Loucy (cell line): ENCODE measurements at regions not wholly inside any gene's neighbourhood (a gene's known extent, or its start where the extent isn't known, plus 50 kb on each side); places are given as distances from the start of the nearest gene placed in this dataset.

ENCODE experiments used
- EZH2phosphoT487 ChIP-seq: fragments of 200-600 bp; IDR thresholded peaks from 2 replicates; pipeline ENCODE4 v1.6.1; 2018; ENCODE audit warnings: antibody characterized with exemption, mild to moderate bottlenecking, moderate library complexity, borderline replicate concordance
- TF ChIP-seq, protein P1 (sequence below): fragments of 200-600 bp; sonication (generic); conservative IDR thresholded peaks from 2 replicates; pipeline ENCODE4 v1.5.1; 2014; ENCODE audit warnings: mild to moderate bottlenecking, antibody characterized with exemption, low read length

GRCh38 chr3:59189939-59190338 lies 140.1 kb upstream of the CFAP20DC start:
- TF ChIP-seq EZH2phosphoT487 = no peak
- TF ChIP-seq, protein P1, sequence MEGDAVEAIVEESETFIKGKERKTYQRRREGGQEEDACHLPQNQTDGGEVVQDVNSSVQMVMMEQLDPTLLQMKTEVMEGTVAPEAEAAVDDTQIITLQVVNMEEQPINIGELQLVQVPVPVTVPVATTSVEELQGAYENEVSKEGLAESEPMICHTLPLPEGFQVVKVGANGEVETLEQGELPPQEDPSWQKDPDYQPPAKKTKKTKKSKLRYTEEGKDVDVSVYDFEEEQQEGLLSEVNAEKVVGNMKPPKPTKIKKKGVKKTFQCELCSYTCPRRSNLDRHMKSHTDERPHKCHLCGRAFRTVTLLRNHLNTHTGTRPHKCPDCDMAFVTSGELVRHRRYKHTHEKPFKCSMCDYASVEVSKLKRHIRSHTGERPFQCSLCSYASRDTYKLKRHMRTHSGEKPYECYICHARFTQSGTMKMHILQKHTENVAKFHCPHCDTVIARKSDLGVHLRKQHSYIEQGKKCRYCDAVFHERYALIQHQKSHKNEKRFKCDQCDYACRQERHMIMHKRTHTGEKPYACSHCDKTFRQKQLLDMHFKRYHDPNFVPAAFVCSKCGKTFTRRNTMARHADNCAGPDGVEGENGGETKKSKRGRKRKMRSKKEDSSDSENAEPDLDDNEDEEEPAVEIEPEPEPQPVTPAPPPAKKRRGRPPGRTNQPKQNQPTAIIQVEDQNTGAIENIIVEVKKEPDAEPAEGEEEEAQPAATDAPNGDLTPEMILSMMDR = no peak
